ENCODE measurements at regions not wholly inside any gene's neighbourhood (a gene's known extent, or its start where the extent isn't known, plus 50 kb on each side); places are given as distances from the start of the nearest gene placed in this dataset.

DNA sequence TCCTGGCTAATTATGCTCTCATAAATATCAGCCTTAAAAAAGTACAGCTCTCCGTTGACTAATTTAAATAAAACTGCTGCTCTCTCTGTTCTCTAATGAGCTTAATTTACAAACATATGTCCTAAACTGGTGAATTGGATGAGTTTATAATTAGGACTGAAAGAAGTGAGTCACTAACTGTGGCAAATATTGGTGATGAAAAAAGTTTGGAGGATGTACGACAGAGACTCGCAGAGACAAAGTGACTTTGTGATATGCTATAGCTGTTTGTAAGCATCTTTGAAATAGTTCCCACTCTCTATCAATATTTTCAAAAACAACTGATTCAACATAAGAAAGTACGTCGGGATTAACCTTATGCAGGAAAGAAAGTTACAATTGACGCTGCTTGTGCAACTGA is 138.9 kb upstream of the TMEFF2 start:
- Histone ChIP-seq H3K4me2 (replicated peaks; ENCODE audit: extremely low read depth, low read length, poor library complexity, severe bottlenecking) (no peak overlapping the region), H3K36me3 (replicated peaks in 1 of 2; ENCODE audit: control insufficient read depth in 1 of 2, insufficient read depth in 2 of 2, low read length in 2 of 2) (no peaks in the 10 kb centered on the region), H3K79me2 (ENCODE audit: insufficient read depth, low read length) (no peaks in the 10 kb centered on the region), H2AFZ (ENCODE audit: insufficient read depth, low read depth, low read length, poor library complexity, severe bottlenecking) (no peak overlapping the region), H3K27ac (ENCODE audit: low read depth in 1 of 2, low read length in 2 of 2) (no peak overlapping the region), H3K9me3 (replicated peaks in 1 of 2; ENCODE audit: control insufficient read depth in 1 of 2, insufficient read depth in 1 of 2, low read length in 2 of 2) (no peaks in the 10 kb centered on the region), H3K9ac (ENCODE audit: insufficient read depth, low read length, poor library complexity, severe bottlenecking) (no peak overlapping the region), H3K4me3 (replicated peaks in 1 of 3; ENCODE audit: low read depth in 2 of 3, low read length in 3 of 3) (no peak overlapping the region), H3K27me3 (ENCODE audit: control insufficient read depth in 2 of 2, insufficient read depth in 2 of 2, low read length in 2 of 2) (no peaks in the 10 kb centered on the region), H4K20me1 (ENCODE audit: insufficient read depth, low read length) (no peaks in the 10 kb centered on the region), H3K4me1 (ENCODE audit: control insufficient read depth in 1 of 2, insufficient read depth in 2 of 2, low read length in 2 of 2) (no peaks in the 10 kb centered on the region)
- Mint-ChIP-seq H3K4me1 (no peaks in the 10 kb centered on the region), H3K36me3 (no peaks in the 10 kb centered on the region), H3K9me3 (no peaks in the 10 kb centered on the region), H3K27ac (no peak overlapping the region), H3K4me3 (no peak overlapping the region), H3K27me3 (ENCODE audit: low read depth in 3 of 3) (peaks cover 0 to 2% (median 0%) of the 10 kb centered on the region in 3 donors)
- intact Hi-C loops (cut with micrococcal nuclease), result no loop called here
- DNase-seq, result no peak
- no CpG with 5 or more reads among the region's 6 CpGs for WGBS (ENCODE audit: insufficient coverage)
- TF ChIP-seq, protein P1, sequence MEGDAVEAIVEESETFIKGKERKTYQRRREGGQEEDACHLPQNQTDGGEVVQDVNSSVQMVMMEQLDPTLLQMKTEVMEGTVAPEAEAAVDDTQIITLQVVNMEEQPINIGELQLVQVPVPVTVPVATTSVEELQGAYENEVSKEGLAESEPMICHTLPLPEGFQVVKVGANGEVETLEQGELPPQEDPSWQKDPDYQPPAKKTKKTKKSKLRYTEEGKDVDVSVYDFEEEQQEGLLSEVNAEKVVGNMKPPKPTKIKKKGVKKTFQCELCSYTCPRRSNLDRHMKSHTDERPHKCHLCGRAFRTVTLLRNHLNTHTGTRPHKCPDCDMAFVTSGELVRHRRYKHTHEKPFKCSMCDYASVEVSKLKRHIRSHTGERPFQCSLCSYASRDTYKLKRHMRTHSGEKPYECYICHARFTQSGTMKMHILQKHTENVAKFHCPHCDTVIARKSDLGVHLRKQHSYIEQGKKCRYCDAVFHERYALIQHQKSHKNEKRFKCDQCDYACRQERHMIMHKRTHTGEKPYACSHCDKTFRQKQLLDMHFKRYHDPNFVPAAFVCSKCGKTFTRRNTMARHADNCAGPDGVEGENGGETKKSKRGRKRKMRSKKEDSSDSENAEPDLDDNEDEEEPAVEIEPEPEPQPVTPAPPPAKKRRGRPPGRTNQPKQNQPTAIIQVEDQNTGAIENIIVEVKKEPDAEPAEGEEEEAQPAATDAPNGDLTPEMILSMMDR (IDR thresholded peaks at IDR 0.05), result no peak

DNA sequence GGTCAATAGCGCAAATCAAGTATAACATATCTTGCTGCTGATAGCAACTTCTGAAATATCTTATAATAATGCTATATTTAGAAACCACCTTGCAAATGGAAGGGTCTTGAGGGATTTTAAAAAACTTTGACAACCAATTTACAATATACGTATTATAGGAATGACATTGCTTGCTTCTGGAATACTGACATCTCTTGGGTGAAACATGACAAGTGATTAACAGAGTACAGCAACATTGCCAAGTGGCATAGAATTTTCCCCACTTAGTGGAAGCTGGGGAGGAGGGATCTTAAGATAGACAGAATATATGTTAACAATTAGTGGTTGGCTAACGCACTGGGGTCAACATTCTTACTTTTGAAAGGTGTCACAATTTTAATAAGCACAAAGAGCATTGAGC is 133.6 kb upstream of the TMEFF2 start:
- Histone ChIP-seq H4K20me1 (ENCODE audit: insufficient read depth, low read length) (no peaks in the 10 kb centered on the region), H3K79me2 (ENCODE audit: insufficient read depth, low read length) (no peaks in the 10 kb centered on the region), H3K9ac (ENCODE audit: insufficient read depth, low read length, poor library complexity, severe bottlenecking) (no peak overlapping the region), H3K4me2 (replicated peaks; ENCODE audit: extremely low read depth, low read length, poor library complexity, severe bottlenecking) (no peak overlapping the region), H3K4me1 (ENCODE audit: control insufficient read depth in 1 of 2, insufficient read depth in 2 of 2, low read length in 2 of 2) (peaks cover 0 to 4% of the 10 kb centered on the region in 2 donors), H3K4me3 (replicated peaks in 1 of 3; ENCODE audit: low read depth in 2 of 3, low read length in 3 of 3) (no peak overlapping the region), H2AFZ (ENCODE audit: insufficient read depth, low read depth, low read length, poor library complexity, severe bottlenecking) (no peak overlapping the region), H3K9me3 (replicated peaks in 1 of 2; ENCODE audit: control insufficient read depth in 1 of 2, insufficient read depth in 1 of 2, low read length in 2 of 2) (no peaks in the 10 kb centered on the region), H3K27me3 (ENCODE audit: control insufficient read depth in 2 of 2, insufficient read depth in 2 of 2, low read length in 2 of 2) (no peaks in the 10 kb centered on the region), H3K27ac (ENCODE audit: low read depth in 1 of 2, low read length in 2 of 2) (no peak overlapping the region), H3K36me3 (replicated peaks in 1 of 2; ENCODE audit: control insufficient read depth in 1 of 2, insufficient read depth in 2 of 2, low read length in 2 of 2) (no peaks in the 10 kb centered on the region)
- intact Hi-C loops (cut with micrococcal nuclease), result no loop called here
- H3K27me3 Mint-ChIP-seq (ENCODE audit: low read depth in 3 of 3), result no peaks in the 10 kb centered on the region
- TF ChIP-seq, protein P1 (IDR thresholded peaks at IDR 0.05), result no peak
- no peaks in the 10 kb centered on the region for H3K9me3 Mint-ChIP-seq
- H3K27ac Mint-ChIP-seq, result no peak overlapping the region
- H3K36me3 Mint-ChIP-seq, result no peaks in the 10 kb centered on the region
- no peak overlapping the region for H3K4me3 Mint-ChIP-seq
- whole genome bisulfite sequencing (ENCODE audit: insufficient coverage), result no CpG with 5 or more reads among the region's 3 CpGs
- peaks cover 10% of the 10 kb centered on the region for H3K4me1 Mint-ChIP-seq
- no peak for DNase-seq

Data from CD14-positive monocyte (primary cell).